Fibroblast of mammary gland (primary cell): ENCODE measurements at regions not wholly inside any gene's neighbourhood (a gene's known extent, or its start where the extent isn't known, plus 50 kb on each side); places are given as distances from the start of the nearest gene placed in this dataset.
A peak's percentile ranks its signal among the peaks of the same experiment; 100 is the strongest.
"Not testable (repeated sequence)": the region's sequence is repeated elsewhere in the genome, so short reads cannot be mapped to it uniquely, and the experiment has no call there.

Experiments
- DNase-seq: peaks from one replicate; pipeline ENCODE4 v3.0.0-alpha.2; 2010; ENCODE audit warnings: low read depth
- H3K4me3 ChIP-seq: 2 replicates; pipeline ENCODE4 v1.5.1; 2011; ENCODE audit warnings: low read depth, mild to moderate bottlenecking, low read length, moderate library complexity; ENCODE audit not compliant: control insufficient read depth
- TF ChIP-seq, protein P1 (sequence below): conservative IDR thresholded peaks from 2 replicates; pipeline ENCODE4 v1.5.1; 2011; ENCODE audit warnings: low read depth, low read length, inconsistent platforms; ENCODE audit not compliant: control insufficient read depth, insufficient read depth

DNA sequence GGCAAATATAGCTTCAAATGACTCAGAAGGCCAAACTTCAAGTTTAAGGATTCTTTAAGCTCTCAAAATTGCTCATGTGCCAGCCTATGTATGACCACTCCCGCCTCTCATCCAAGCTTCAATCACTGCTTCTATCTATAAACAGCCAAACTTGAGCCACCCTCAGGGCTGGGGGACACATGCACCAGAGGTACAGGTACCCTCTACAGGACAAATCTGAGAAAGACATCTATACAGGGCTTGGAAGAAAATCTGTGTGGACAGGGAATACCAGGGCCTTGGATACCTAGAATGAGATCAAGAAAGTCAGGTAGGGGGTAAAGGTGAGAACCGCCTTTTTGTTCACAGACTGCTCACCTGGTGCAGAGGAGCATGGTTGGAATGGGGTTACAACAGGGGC is 217.9 kb downstream of the ATPSCKMT start:
- DNase-seq, result no peak
- H3K4me3 ChIP-seq, result no peak overlapping the region
- TF ChIP-seq, protein P1, sequence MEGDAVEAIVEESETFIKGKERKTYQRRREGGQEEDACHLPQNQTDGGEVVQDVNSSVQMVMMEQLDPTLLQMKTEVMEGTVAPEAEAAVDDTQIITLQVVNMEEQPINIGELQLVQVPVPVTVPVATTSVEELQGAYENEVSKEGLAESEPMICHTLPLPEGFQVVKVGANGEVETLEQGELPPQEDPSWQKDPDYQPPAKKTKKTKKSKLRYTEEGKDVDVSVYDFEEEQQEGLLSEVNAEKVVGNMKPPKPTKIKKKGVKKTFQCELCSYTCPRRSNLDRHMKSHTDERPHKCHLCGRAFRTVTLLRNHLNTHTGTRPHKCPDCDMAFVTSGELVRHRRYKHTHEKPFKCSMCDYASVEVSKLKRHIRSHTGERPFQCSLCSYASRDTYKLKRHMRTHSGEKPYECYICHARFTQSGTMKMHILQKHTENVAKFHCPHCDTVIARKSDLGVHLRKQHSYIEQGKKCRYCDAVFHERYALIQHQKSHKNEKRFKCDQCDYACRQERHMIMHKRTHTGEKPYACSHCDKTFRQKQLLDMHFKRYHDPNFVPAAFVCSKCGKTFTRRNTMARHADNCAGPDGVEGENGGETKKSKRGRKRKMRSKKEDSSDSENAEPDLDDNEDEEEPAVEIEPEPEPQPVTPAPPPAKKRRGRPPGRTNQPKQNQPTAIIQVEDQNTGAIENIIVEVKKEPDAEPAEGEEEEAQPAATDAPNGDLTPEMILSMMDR, result no peak

DNA sequence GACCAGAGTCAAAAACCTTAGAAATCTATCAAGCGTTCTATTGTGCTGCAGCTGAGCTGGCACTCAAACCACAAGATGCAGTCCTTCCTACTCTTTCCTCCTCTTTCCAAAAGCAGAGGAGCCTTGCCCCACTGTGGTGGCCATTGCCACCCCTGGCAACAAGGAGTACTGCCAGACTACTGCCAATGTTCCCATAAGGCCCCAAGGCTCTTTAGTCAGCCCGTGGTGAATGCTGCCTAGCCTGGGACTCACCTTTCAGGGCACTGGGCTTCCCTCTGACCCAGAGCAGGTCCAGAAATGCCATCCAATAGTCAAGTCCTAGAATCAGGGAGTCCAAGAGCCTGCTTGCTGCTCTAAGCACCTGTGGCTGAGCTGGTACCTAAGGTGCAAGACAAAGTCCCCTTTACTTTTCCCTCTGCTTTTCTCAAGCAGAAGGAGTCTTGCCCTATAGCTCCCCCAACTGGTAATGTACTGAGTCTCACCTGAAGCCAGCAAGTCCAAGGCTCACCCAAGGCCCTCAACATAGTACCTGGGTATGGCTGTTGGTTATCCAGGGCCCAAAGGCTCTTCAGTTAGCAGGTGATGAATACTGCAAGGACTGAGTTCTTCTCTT is 219.4 kb downstream of the ATPSCKMT start:
- TF ChIP-seq, protein P1, result peak; percentile 23
- peak; percentile 18 for DNase-seq
- H3K4me3 ChIP-seq, result no peak overlapping the region

DNA sequence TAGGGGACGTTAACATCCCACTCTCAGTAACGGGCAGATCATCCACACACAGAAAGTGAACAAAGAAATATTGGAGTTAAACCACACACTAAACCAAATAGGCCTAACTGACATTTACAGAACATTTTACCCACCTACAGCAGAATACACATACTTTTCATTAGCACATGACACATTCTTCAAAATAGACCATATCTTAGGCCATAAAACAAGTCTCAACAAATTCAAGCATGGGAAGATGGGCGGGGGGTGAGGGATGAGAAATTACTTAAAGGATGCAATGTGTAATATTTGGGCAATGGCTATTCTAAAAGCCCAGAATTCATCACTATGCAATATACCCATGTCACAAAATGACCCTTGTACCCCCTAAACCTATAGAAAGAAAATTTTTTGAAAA is 226.2 kb downstream of the ATPSCKMT start:
- TF ChIP-seq, protein P1, result no peak
- no peak overlapping the region for H3K4me3 ChIP-seq
- DNase-seq, result no peak

DNA sequence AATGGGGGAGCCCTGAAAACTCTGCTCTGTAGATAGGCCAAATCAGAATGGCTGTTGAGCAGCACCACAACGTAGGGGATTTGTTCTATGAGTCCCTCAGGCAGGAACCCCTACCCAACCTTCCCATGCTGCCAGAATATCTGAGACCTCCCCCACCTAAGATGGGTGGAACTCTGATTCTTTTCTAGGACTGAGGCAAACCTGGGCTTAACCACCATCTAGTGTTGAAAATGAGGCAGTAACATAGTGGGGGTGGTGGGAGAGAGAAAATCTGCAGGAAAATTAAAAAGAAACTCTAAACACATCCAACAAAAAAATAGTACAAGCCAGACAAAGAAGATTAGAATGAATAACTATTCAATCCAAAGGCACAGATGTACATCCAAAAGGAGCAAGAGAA is 228.4 kb downstream of the ATPSCKMT start:
- DNase-seq, result no peak
- TF ChIP-seq, protein P1, result no peak
- H3K4me3 ChIP-seq, result no peak overlapping the region

DNA sequence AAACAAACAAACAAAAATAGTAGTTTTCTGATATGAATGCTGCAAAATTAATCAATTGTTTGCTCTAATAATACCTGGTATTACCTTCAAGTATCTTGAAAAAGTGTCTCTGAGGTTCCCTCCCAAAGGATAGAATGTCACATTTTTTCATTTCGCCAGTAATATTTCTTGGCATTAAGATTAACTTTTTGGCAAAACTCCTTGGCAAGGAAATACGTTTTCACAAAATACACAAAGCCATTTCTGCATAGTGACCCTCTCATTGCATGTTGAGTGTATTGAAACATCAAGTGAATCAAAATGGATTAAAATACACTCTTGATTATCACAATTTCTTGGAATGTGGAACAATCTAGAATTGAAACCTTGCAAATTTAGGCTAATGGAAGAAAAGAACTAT is 230.5 kb downstream of the ATPSCKMT start:
- TF ChIP-seq, protein P1, result no peak

DNA sequence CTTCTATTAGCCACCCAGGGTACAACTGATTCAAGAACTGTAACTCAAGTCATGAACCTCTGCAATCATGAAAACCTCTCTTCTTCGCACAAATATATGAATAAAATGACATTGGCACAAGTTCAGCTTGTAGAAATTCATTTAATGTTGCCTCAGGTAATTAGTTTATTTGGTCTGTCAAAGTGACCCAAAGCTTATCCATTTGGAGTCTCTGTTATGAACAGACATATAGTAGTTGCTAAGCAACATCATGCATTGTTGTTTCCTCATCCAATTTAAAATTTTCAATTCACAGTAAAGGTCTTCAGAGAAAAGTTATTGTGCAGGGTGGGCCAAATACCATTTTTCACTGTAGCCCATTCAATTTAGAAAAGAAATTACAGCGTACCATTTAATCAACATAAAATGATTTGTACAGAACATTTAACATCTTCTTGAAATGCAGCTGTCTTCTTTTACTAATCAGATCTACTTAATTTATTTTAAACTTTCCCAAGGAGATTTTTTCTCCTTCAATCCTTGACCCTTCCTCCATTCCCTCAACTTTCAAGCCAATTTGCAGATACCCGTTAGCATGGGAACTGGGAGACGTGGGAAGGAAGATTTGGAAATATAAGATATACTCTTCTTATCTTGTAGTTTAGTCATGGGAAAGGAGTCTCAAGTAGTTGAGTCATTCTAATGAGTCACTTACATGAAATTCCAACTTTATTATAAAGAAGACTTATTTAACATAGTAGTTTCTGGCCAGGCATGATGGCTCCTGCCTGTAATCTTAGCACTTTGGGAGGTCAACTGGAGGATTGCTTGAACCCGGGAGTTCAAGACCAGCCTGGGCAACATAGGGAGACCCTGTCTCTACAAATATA is 231.3 kb downstream of the ATPSCKMT start:
- DNase-seq, result peak; percentile 72
- TF ChIP-seq, protein P1, result no peak
- no peak overlapping the region for H3K4me3 ChIP-seq

More for the DNA sequence above, 230.5 kb downstream of the ATPSCKMT start:
- DNase-seq, result no peak
- no peak overlapping the region for H3K4me3 ChIP-seq

DNA sequence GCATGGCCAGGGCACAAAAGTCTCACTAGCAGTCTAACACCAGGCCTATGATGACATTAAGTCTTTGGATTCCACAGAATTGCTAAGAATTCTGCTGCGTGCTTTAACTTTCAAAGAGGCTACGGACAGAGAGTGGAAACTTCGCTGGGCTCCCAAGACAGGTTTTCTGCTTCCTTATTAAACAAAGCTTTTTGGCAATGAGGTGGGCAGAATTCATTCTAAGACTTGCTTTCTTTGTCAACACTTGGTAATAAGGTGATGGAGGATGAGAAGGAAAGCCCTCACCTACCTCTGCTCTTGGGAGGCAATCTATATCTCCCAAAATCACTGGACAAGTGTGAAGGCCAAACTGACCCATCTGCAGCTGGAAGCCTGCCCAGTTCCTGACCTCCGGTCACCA is 231.9 kb downstream of the ATPSCKMT start:
- TF ChIP-seq, protein P1, result no peak
- no peak for DNase-seq
- no peak overlapping the region for H3K4me3 ChIP-seq

DNA sequence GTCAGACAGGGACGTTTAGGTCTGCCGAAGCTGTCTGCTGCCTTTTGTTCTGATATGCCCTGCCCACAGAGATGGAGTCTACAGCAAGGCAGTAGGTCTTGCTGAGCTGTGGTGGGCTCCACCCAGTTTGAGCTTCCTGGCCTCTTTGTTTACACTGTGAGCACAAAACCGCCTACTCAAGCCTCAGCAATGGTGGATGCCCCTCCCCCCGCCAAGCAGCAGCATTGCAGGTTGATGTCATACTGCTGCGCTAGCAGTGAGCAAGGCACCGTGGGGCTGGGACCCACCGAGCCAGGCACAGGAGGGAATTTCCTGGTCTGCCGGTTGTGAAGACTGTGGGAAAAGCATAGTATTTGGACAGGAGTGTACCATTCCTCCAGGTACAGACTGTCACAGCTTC is 233.1 kb downstream of the ATPSCKMT start:
- not testable (repeated sequence) for DNase-seq, H3K4me3 ChIP-seq

DNA sequence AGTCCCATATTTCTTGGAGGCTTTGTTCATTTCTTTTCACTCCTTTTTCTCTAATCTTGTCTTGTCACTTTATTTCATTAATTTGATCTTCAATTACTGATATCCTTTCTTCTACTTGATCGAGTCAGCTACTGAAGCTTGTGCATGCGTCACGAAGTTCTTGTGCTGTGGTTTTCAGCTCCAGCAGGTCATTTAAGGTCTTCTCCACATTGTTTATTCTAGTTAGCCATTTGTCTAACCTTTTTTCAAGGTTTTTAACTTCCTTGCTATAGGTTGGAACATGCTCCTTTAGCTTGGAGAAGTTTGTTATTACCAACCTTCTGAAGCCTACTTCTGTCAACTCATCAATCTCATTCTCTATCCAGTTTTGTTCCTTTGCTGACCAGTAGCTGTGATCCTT is 234.0 kb downstream of the ATPSCKMT start:
- H3K4me3 ChIP-seq, DNase-seq: not testable (repeated sequence)
